Heart left ventricle (tissue), 16 donors: ENCODE measurements at regions not wholly inside any gene's neighbourhood (a gene's known extent, or its start where the extent isn't known, plus 50 kb on each side); places are given as distances from the start of the nearest gene placed in this dataset.

Experiments
- ATAC-seq, 4 donors: fragments of 200-7000 bp; cut with Tn5 transposase; one replicate each; pipeline ENCODE4 v1.9.1; 2020 to 2022; ENCODE audit warnings: moderate library complexity in 4 of 4, mild to moderate bottlenecking in 3 of 4, moderate number of reproducible peaks in 1 of 4
- DNase-seq, 5 donors: peaks; one replicate each; pipeline ENCODE4 v3.0.0-alpha.2; 2020
- H3K27ac ChIP-seq, 12 donors: fragments of 200-600 bp; sonication (generic) in 4 of 12; one replicate each; pipeline versions ENCODE4 v1.5.0 to v1.8.0; 2016 to 2022; ENCODE audit warnings: mild to moderate bottlenecking in 2 of 12
- H3K27me3 ChIP-seq, 9 donors: fragments of 200-600 bp; sonication (generic) in 2 of 9; one replicate each; pipeline versions ENCODE4 v1.5.1 to v1.8.0; 2016 to 2022; ENCODE audit warnings: mild to moderate bottlenecking in 3 of 9
- H3K36me3 ChIP-seq, 9 donors: fragments of 200-600 bp; sonication (generic) in 2 of 9; one replicate each; pipeline versions ENCODE4 v1.5.0 to v1.8.0; 2018 to 2022; ENCODE audit warnings: mild to moderate bottlenecking in 2 of 9
- H3K4me1 ChIP-seq, 12 donors: fragments of 200-600 bp; sonication (generic) in 4 of 12; one replicate each; pipeline versions ENCODE4 v1.5.0 to v1.8.0; 2016 to 2022; ENCODE audit warnings: mild to moderate bottlenecking in 3 of 12
- H3K4me3 ChIP-seq, 12 donors: fragments of 200-600 bp; sonication (generic) in 4 of 12; one replicate each; pipeline versions ENCODE4 v1.5.0 to v1.8.0; 2017 to 2022; ENCODE audit warnings: mild to moderate bottlenecking in 9 of 12, moderate library complexity in 4 of 12
- H3K9me3 ChIP-seq, 12 donors: fragments of 200-600 bp; sonication (generic) in 4 of 12; one replicate each; pipeline versions ENCODE4 v1.5.0 to v1.8.0; 2016 to 2022; ENCODE audit warnings: mild to moderate bottlenecking in 1 of 12
- CTCF ChIP-seq, 12 donors: fragments of 200-600 bp; sonication (generic) in 4 of 12; IDR thresholded peaks; one replicate each; pipeline versions ENCODE4 v1.5.0 to v1.8.0; 2018 to 2022; ENCODE audit warnings: antibody characterized with exemption in 12 of 12, mild to moderate bottlenecking in 5 of 12
- POLR2A ChIP-seq, 2 donors: fragments of 450-650 bp; IDR thresholded peaks; one replicate each; pipeline ENCODE4 v1.6.1; 2017; ENCODE audit warnings: antibody characterized with exemption in 2 of 2, mild to moderate bottlenecking in 2 of 2, moderate library complexity in 2 of 2
- WGBS, 4 donors: extraction: QIAGEN DNeasy Blood & Tissue Kit in 2 of 4; methylation state at CpG; one replicate each; pipeline versions ENCODE4 v1.1.5 to v1.1.7; 2013 to 2018; 5-methylcytosine and 5-hydroxymethylcytosine counted together
- intact Hi-C, 10 donors: fragments of 100-400 bp; cut with DNase I; formaldehyde crosslinking; loops; one replicate each; pipeline versions ENCODE4 v1.11.1 to v1.14.2; 2022
- donor health status: ischemic (EF 13 %, LVEDD 7.1; RV severe dilation, severe dysfunction).
- donor health status: healthy with polysubstance abuse.
- donor health status: DM: no; HTN: yes; CAD: no.
- donor health status: DM: no; HTN: no; CAD: no.
- donor health status: ischemic (EF 25% LVEDD 6.9; RV normal size, moderate dysfunction).
- donor health status: ischemic (EF 25% LVEDD 5.7; RV mildly dilated, moderate dysfunction).
- donor health status: healthy.
- donor health status: DM: yes; HTN: yes; CAD: no.
- donor health status: ischemic (EF 35%, LVEDD 5.7; RV mildly dilated, moderate dysfunction).
- donor health status: nonischemic (EF 11% LVEDD 7.7; RV severe dilation, severe dysfunction).
- donor health status: DM: yes; HTN: yes; CAD: no.
- donor health status: PGD.
- donor health status: ischemic (EF 29% LVEDD 5.4; RV normal size, mild dysfunction).
- donor health status: nonischemic (EF 23%, LVEDD 6.1; RV moderate dilation, normal function).

- intact Hi-C loops, result no loop called here
- Histone ChIP-seq H3K4me3 (no peak overlapping the region), H3K27me3 (peaks cover 0 to 30% (median 8%) of the 10 kb centered on the region in 9 donors), H3K9me3 (no peaks in the 10 kb centered on the region), H3K4me1 (no peaks in the 10 kb centered on the region), H3K27ac (no peak overlapping the region), H3K36me3 (no peaks in the 10 kb centered on the region)
- ATAC-seq (no peak), DNase-seq (no peak)
- TF ChIP-seq CTCF (IDR thresholded peaks at IDR 0.05) (no peak), POLR2A (IDR thresholded peaks at IDR 0.05) (no peak)
Observed at GRCh38 chr2:30089171-30089570, 57.6 kb upstream of the YPEL5 start.

GRCh38 chr2:30095402-30095801, 51.4 kb upstream of the YPEL5 start:
- TF ChIP-seq POLR2A (IDR thresholded peaks at IDR 0.05), result no peak
- no peak for TF ChIP-seq CTCF (IDR thresholded peaks at IDR 0.05)
- ATAC-seq (no peak), DNase-seq (no peak)
- H3K36me3 ChIP-seq, result no peaks in the 10 kb centered on the region
- intact Hi-C loops, result no loop called here
- H3K9me3 ChIP-seq, result no peaks in the 10 kb centered on the region
- H3K4me1 ChIP-seq, result no peaks in the 10 kb centered on the region
- H3K4me3 ChIP-seq, result no peak overlapping the region
- H3K27me3 ChIP-seq, result peaks cover 0 to 45% (median 12%) of the 10 kb centered on the region in 9 donors
- 89 to 91% (median 89%) methylated on average over 7 of the region's 7 CpGs for WGBS, 4 donors
- H3K27ac ChIP-seq, result no peak overlapping the region

- TF ChIP-seq CTCF (IDR thresholded peaks at IDR 0.05), result no peak
- TF ChIP-seq POLR2A (IDR thresholded peaks at IDR 0.05), result no peak
- Histone ChIP-seq H3K36me3 (no peaks in the 10 kb centered on the region), H3K4me3 (no peak overlapping the region), H3K27ac (no peak overlapping the region), H3K27me3 (peaks cover 0 to 36% (median 7%) of the 10 kb centered on the region in 9 donors), H3K9me3 (no peaks in the 10 kb centered on the region), H3K4me1 (no peaks in the 10 kb centered on the region)
- DNase-seq (no peak), ATAC-seq (no peak)
- 58 to 64% (median 60%) methylated on average over 4 of the region's 4 CpGs for WGBS, 4 donors
- intact Hi-C loops, result no loop called here
Observed at GRCh38 chr2:30096451-30096850, 50.4 kb upstream of the YPEL5 start.
